AG09309 (cell line): ENCODE measurements at regions not wholly inside any gene's neighbourhood (a gene's known extent, or its start where the extent isn't known, plus 50 kb on each side); places are given as distances from the start of the nearest gene placed in this dataset.

Source experiments
- DNase-seq: peaks from one replicate; pipeline ENCODE4 v3.0.0-alpha.2; 2010; ENCODE audit warnings: low read depth
- H3K4me3 ChIP-seq: 2 replicates; pipeline ENCODE4 v1.5.1; 2011; ENCODE audit warnings: mild to moderate bottlenecking, low read depth, low read length, moderate library complexity; ENCODE audit not compliant: control insufficient read depth
- TF ChIP-seq, protein P1 (sequence below): IDR thresholded peaks from 2 replicates; pipeline ENCODE4 v1.5.1; 2011; ENCODE audit warnings: mild to moderate bottlenecking, low read depth, low read length, inconsistent platforms; ENCODE audit not compliant: insufficient read depth, control insufficient read depth; ENCODE audit errors: missing control alignments

DNA sequence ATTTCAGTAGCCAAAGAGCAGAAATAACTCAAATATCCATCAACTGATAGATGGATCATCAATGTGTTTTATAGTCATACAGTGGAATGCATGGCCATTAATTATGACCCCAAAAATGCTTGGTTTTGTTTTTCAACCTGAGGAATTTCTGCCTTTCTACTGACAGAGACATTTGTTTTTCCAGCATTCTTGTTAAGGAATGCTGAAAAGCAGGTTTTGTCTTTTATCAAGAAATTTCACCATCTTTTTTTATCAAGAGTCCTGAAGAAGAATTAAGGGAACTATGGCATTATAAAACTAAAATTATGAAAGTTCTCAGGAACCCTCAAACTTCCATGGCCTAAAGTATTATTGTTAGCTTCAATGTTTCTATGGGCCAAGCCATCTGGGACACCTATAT, 153.4 kb upstream of the THSD7A start:
- H3K4me3 ChIP-seq, result no peak overlapping the region
- no peak for DNase-seq
- TF ChIP-seq, protein P1, sequence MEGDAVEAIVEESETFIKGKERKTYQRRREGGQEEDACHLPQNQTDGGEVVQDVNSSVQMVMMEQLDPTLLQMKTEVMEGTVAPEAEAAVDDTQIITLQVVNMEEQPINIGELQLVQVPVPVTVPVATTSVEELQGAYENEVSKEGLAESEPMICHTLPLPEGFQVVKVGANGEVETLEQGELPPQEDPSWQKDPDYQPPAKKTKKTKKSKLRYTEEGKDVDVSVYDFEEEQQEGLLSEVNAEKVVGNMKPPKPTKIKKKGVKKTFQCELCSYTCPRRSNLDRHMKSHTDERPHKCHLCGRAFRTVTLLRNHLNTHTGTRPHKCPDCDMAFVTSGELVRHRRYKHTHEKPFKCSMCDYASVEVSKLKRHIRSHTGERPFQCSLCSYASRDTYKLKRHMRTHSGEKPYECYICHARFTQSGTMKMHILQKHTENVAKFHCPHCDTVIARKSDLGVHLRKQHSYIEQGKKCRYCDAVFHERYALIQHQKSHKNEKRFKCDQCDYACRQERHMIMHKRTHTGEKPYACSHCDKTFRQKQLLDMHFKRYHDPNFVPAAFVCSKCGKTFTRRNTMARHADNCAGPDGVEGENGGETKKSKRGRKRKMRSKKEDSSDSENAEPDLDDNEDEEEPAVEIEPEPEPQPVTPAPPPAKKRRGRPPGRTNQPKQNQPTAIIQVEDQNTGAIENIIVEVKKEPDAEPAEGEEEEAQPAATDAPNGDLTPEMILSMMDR, result no peak

DNA sequence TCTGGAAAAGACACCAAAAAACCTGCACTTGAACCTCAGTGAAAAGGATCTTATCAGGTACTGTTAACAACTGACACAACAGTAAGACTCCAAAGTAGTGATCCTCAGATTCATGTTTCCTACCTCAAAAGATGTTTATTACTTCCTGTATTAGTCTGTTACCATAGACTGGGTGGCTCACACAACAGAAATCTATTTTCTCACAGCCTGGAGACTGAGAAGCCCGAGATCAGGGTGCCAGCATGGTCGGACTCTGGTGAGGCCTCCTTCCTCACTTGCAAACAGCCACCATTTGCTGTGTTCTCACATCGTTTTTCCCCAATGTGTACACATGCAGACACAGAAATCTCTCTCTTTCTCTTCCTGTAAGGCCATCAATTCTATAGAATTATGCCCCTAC, 154.0 kb upstream of the THSD7A start:
- DNase-seq, result no peak
- no peak overlapping the region for H3K4me3 ChIP-seq
- TF ChIP-seq, protein P1, result no peak

DNA sequence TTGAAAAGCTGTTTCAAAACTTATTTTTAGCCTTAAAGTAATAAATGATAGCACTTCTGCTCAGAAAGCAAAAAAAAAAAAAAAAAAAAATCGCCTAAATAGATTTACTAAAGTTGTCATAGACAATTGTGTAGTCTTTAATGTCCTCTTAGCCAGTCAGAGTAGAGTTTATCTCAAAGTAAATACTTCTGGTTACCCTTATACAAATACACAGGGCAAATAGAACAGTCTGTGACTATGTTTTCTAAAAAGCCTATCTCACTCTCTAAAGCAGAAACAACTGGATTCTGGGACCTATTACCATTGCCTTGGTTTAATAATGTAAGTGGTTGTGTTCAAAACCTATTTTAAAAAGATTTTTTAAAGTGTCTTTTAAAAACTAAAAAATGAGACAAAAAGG, 156.2 kb upstream of the THSD7A start:
- no peak for DNase-seq
- TF ChIP-seq, protein P1, result no peak
- H3K4me3 ChIP-seq, result no peak overlapping the region

DNA sequence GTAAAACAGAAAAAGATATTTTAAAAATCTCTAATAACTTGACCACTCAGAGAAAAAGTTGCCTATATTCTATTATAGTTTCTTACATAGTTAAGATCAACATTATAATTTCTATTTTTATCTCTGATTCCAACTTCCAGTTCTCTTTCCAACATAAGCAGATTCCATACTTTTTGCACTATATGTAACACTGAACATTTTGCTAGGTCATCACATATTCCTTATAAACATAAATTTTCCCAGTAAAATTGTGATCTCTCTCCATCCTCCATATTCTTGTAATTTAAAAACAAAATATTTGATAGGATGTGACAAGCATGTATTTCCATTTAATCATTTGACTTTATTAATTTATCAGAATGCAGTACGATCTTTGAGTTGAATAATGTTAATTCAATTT, 170.4 kb upstream of the THSD7A start:
- TF ChIP-seq, protein P1, result no peak
- no peak for DNase-seq
- H3K4me3 ChIP-seq, result no peak overlapping the region

DNA sequence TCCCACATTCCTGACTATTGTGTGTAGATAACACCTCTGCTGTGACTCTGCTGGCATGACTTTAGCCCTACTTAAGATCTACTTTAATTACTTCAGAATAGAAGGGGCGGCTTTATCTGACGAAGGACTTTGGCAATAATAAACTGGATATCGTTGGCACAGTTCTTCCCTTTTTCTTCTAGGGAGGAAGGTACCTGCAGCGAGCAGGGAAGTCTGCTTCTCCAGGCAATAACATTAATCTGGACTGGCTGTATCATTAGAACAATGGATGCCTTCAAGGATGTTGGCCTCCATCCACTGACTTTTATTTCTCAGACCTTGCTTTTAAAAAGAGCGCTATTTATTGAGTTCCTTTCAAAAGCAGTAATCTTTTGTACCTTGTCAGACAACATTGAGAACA, 172.6 kb upstream of the THSD7A start:
- DNase-seq, result no peak
- no peak overlapping the region for H3K4me3 ChIP-seq
- TF ChIP-seq, protein P1, result no peak

DNA sequence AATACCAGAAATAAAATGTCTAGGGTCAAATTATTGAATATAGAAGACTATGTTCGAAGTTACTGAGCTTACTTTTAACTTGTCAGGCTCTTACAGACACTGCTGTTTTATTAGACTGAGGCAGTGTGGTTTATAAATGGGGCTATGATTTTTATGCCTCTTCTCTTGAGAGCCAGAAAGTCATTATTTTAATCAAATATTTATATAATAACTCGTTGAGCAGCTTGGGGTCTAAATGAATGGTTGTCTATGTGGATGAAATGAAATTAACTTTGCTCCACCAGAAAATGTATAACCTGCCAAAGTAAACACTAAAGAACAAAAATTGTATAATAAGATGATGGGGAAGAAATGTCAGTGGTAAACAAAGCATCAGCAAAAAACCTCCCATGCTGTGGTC, 175.6 kb upstream of the THSD7A start:
- TF ChIP-seq, protein P1, result no peak
- no peak for DNase-seq
- no peak overlapping the region for H3K4me3 ChIP-seq

DNA sequence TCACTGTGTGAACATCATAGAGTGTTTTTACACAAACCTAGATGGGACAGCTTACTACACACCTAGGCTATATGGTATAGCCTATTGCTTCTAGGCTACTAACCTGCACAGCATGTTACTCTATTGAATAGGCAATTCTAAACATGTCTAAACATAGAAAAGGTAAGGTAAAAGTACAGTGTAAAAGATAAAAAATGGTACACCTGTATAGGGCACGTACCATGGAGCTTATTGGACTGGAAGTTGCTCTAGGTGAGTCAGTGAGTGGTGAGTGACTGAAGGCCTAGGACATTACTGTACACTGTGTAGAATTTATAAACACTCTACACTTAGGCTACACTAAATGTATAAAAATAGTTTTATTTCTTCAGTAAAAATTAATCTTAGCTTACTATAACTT, 182.0 kb upstream of the THSD7A start:
- DNase-seq, result no peak
- H3K4me3 ChIP-seq, result no peak overlapping the region
- TF ChIP-seq, protein P1, result no peak
